ENCODE measurements at regions not wholly inside any gene's neighbourhood (a gene's known extent, or its start where the extent isn't known, plus 50 kb on each side); places are given as distances from the start of the nearest gene placed in this dataset.
A peak's percentile ranks its signal among the peaks of the same experiment; 100 is the strongest.

GRCh38 chr5:2131196-2131595, 248.5 kb upstream of the IRX4 start:
- no peak overlapping the region for H4K91ac ChIP-seq (replicated peaks; ENCODE audit: insufficient read length, low read length)
- no peak overlapping the region for H3K4me2 ChIP-seq (ENCODE audit: insufficient read depth in 1 of 2, low read depth in 2 of 2, low read length in 2 of 2)
- H3K56ac ChIP-seq (replicated peaks; ENCODE audit: insufficient read length, low read depth, low read length): no peak overlapping the region
- no peak overlapping the region for H3K4ac ChIP-seq (replicated peaks; ENCODE audit: insufficient read length, low read depth, low read length)
- H3K23ac ChIP-seq (ENCODE audit: insufficient read length): no peak overlapping the region
- no peak for FAIRE-seq
- no peak overlapping the region for H3K4me3 ChIP-seq (ENCODE audit: extremely low read depth in 1 of 4, insufficient read depth in 2 of 4, low read depth in 3 of 4, low read length in 4 of 4)
- H3K79me1 ChIP-seq (ENCODE audit: low read depth, low read length): no peaks in the 10 kb centered on the region
- no peak overlapping the region for H2BK5ac ChIP-seq (ENCODE audit: low read depth, low read length)
- no peak overlapping the region for H2BK120ac ChIP-seq (replicated peaks; ENCODE audit: low read depth, low read length)
- H2AK5ac ChIP-seq (ENCODE audit: low read depth, low read length): no peak overlapping the region
- no peak overlapping the region for H2BK20ac ChIP-seq (ENCODE audit: low read length)
- H3K9ac ChIP-seq (replicated peaks in 1 of 4; ENCODE audit: extremely low read depth in 1 of 4, low read depth in 3 of 4, low read length in 3 of 4): no peak overlapping the region
- no peak overlapping the region for H3K14ac ChIP-seq (ENCODE audit: insufficient read length)
- no peak for DNase-seq (ENCODE audit: low read depth in 1 of 2, low spot score in 2 of 2)
- no peaks in the 10 kb centered on the region for H3K9me3 ChIP-seq (ENCODE audit: insufficient read depth in 2 of 2, low read depth in 1 of 2, low read length in 1 of 2)
- H3K79me2 ChIP-seq (ENCODE audit: control insufficient read depth in 1 of 2, insufficient read depth in 2 of 2, low read length in 2 of 2): no peaks in the 10 kb centered on the region
- H4K8ac ChIP-seq (ENCODE audit: extremely low read depth, insufficient read depth, low read length): no peak overlapping the region
- no peaks in the 10 kb centered on the region for H3K4me1 ChIP-seq (replicated peaks in 1 of 4; ENCODE audit: control insufficient read depth in 3 of 4, insufficient read depth in 4 of 4, low read length in 3 of 4)
- H4K20me1 ChIP-seq (replicated peaks in 1 of 2; ENCODE audit: control insufficient read depth in 1 of 2, insufficient read depth in 2 of 2, low read length in 2 of 2): peaks cover 0 to 1% of the 10 kb centered on the region in 2 experiments
- H2BK12ac ChIP-seq (ENCODE audit: low read depth, low read length): 0 out of 2 replicates have a peak overlapping the region, but pooled peaks have one; percentile 9
- ChIA-PET POLR2A (ENCODE audit: partially characterized antibody) (no interaction called here), CTCF (ENCODE audit: partially characterized antibody) (interaction anchor here (0.7 kb wide), 1 partner anchor 719 kb away, joined by 3 read pairs; no protein-coding TSS in a partner anchor)
- 94% methylated on average over 11 of the region's 11 CpGs; no CpG with 5 or more reads in 1 of the 2 experiments for WGBS, 2 experiments (ENCODE audit: extremely low coverage in 1 of 2, insufficient coverage in 1 of 2, insufficient read length in 1 of 2, insufficient replicate concordance in 2 of 2, low coverage in 1 of 2, low lambda C conversion rate in 2 of 2, missing lambda C conversion rate in 1 of 2)
- H3K27ac ChIP-seq (ENCODE audit: low read depth, low read length): no peak overlapping the region
- H3K23me2 ChIP-seq (ENCODE audit: low read depth, low read length): no peaks in the 10 kb centered on the region
- no peak overlapping the region for H3K18ac ChIP-seq (ENCODE audit: extremely low read depth, low read length)
- no peaks in the 10 kb centered on the region for H3K36me3 ChIP-seq (ENCODE audit: control insufficient read depth in 2 of 4, insufficient read depth in 4 of 4, low read length in 3 of 4)
- H3K27me3 ChIP-seq (replicated peaks in 1 of 4; ENCODE audit: control insufficient read depth in 3 of 4, extremely low read depth in 1 of 4, insufficient read depth in 3 of 4, low read length in 3 of 4): no peaks in the 10 kb centered on the region
- no peak overlapping the region for H4K5ac ChIP-seq (ENCODE audit: insufficient read length, low read depth, low read length)
- H2AFZ ChIP-seq (ENCODE audit: low read length): no peak overlapping the region
- H2BK15ac ChIP-seq (ENCODE audit: low read length): no peak overlapping the region
- TF ChIP-seq CHD1 (IDR thresholded peaks at IDR 0.05; ENCODE audit: low read depth, low read length): no peak
- no peak for TF ChIP-seq POLR2A (IDR thresholded peaks at IDR 0.05; ENCODE audit: control extremely low read depth in 1 of 2, low read depth in 2 of 2, low read length in 2 of 2)
- TF ChIP-seq KDM4A (IDR thresholded peaks at IDR 0.05; ENCODE audit: low read depth, low read length, severe bottlenecking): no peak
- TF ChIP-seq SP2 (IDR thresholded peaks at IDR 0.05; ENCODE audit: low read length): no peak
- TF ChIP-seq EP300 (IDR thresholded peaks at IDR 0.05; ENCODE audit: borderline replicate concordance in 1 of 2, low read depth in 2 of 2, low read length in 2 of 2): no peak
- no peak for TF ChIP-seq TBP (IDR thresholded peaks at IDR 0.05; ENCODE audit: low read depth, low read length)
- TF ChIP-seq TAF1 (IDR thresholded peaks at IDR 0.05; ENCODE audit: low read depth, low read length): no peak
- TF ChIP-seq GABPA (IDR thresholded peaks at IDR 0.05; ENCODE audit: borderline replicate concordance, insufficient read depth, low read length): no peak
- no peak for TF ChIP-seq RXRA (IDR thresholded peaks at IDR 0.05; ENCODE audit: insufficient read depth, low read depth, low read length)
- no peak for TF ChIP-seq CREB1 (IDR thresholded peaks at IDR 0.05)
- no peak for TF ChIP-seq JUND (IDR thresholded peaks at IDR 0.05; ENCODE audit: low read length)
- no peak for TF ChIP-seq BRCA1 (IDR thresholded peaks at IDR 0.05; ENCODE audit: low read depth, low read length)
- no peak for TF ChIP-seq FOSL1 (IDR thresholded peaks at IDR 0.05; ENCODE audit: insufficient read depth, low read depth, low read length)
- TF ChIP-seq SUZ12 (IDR thresholded peaks at IDR 0.05; ENCODE audit: low read length): no peak

All from H1 (cell line).